ENCODE measurements at regions not wholly inside any gene's neighbourhood (a gene's known extent, or its start where the extent isn't known, plus 50 kb on each side); places are given as distances from the start of the nearest gene placed in this dataset.

GRCh38 chr19:32022044-32022640 is 323.3 kb upstream of the ZNF507 start:
- Histone ChIP-seq H3K4me1 (ENCODE audit: insufficient read depth, low read length) (no peaks in the 10 kb centered on the region), H3K4me3 (ENCODE audit: low read length) (no peak overlapping the region), H3K9ac (ENCODE audit: low read depth, low read length) (no peak overlapping the region), H3K27ac (ENCODE audit: low read depth, low read length) (no peak overlapping the region), H3K27me3 (ENCODE audit: insufficient read depth, low read length) (no peaks in the 10 kb centered on the region), H3K36me3 (ENCODE audit: insufficient read depth, low read length) (no peaks in the 10 kb centered on the region), H3K9me3 (ENCODE audit: insufficient read depth, low read depth, low read length) (no peaks in the 10 kb centered on the region)
- WGBS, result 90% methylated on average over 9 of the region's 9 CpGs

- WGBS, result 93% methylated on average over 29 of the region's 29 CpGs
- Histone ChIP-seq H3K9me3 (ENCODE audit: insufficient read depth, low read depth, low read length) (no peaks in the 10 kb centered on the region), H3K27ac (ENCODE audit: low read depth, low read length) (no peak overlapping the region), H3K4me1 (ENCODE audit: insufficient read depth, low read length) (no peaks in the 10 kb centered on the region), H3K4me3 (ENCODE audit: low read length) (no peak overlapping the region), H3K27me3 (ENCODE audit: insufficient read depth, low read length) (no peaks in the 10 kb centered on the region), H3K9ac (ENCODE audit: low read depth, low read length) (no peak overlapping the region), H3K36me3 (ENCODE audit: insufficient read depth, low read length) (no peaks in the 10 kb centered on the region)
Measured at GRCh38 chr19:32022731-32023563, 322.5 kb upstream of the ZNF507 start.

GRCh38 chr19:32023564-32023832 is 321.9 kb upstream of the ZNF507 start:
- H3K9ac ChIP-seq (ENCODE audit: low read depth, low read length), result no peak overlapping the region
- H3K36me3 ChIP-seq (ENCODE audit: insufficient read depth, low read length), result no peaks in the 10 kb centered on the region
- no peaks in the 10 kb centered on the region for H3K4me1 ChIP-seq (ENCODE audit: insufficient read depth, low read length)
- WGBS, result 79% methylated on average over 6 of the region's 6 CpGs
- H3K27me3 ChIP-seq (ENCODE audit: insufficient read depth, low read length), result no peaks in the 10 kb centered on the region
- no peaks in the 10 kb centered on the region for H3K9me3 ChIP-seq (ENCODE audit: insufficient read depth, low read depth, low read length)
- no peak overlapping the region for H3K4me3 ChIP-seq (ENCODE audit: low read length)
- H3K27ac ChIP-seq (ENCODE audit: low read depth, low read length), result no peak overlapping the region

- H3K4me3 ChIP-seq (ENCODE audit: low read length), result no peak overlapping the region
- 90% methylated on average over 6 of the region's 6 CpGs for WGBS
- H3K9me3 ChIP-seq (ENCODE audit: insufficient read depth, low read depth, low read length), result no peaks in the 10 kb centered on the region
- no peaks in the 10 kb centered on the region for H3K27me3 ChIP-seq (ENCODE audit: insufficient read depth, low read length)
- no peak overlapping the region for H3K27ac ChIP-seq (ENCODE audit: low read depth, low read length)
- H3K4me1 ChIP-seq (ENCODE audit: insufficient read depth, low read length), result no peaks in the 10 kb centered on the region
- no peaks in the 10 kb centered on the region for H3K36me3 ChIP-seq (ENCODE audit: insufficient read depth, low read length)
- no peak overlapping the region for H3K9ac ChIP-seq (ENCODE audit: low read depth, low read length)
Measured at GRCh38 chr19:32029235-32029634, 316.2 kb upstream of the ZNF507 start.

GRCh38 chr19:32032561-32032960 is 312.8 kb upstream of the ZNF507 start:
- Histone ChIP-seq H3K36me3 (ENCODE audit: insufficient read depth, low read length) (no peaks in the 10 kb centered on the region), H3K27me3 (ENCODE audit: insufficient read depth, low read length) (no peaks in the 10 kb centered on the region), H3K4me1 (ENCODE audit: insufficient read depth, low read length) (peaks cover 12% of the 10 kb centered on the region; the same call in 1 of the 2 replicates), H3K9ac (ENCODE audit: low read depth, low read length) (no peak overlapping the region), H3K9me3 (ENCODE audit: insufficient read depth, low read depth, low read length) (no peaks in the 10 kb centered on the region), H3K4me3 (ENCODE audit: low read length) (no peak overlapping the region), H3K27ac (ENCODE audit: low read depth, low read length) (no peak overlapping the region)
- WGBS, result 100% methylated on average over 3 of the region's 4 CpGs

GRCh38 chr19:32035626-32036025 is 309.8 kb upstream of the ZNF507 start:
- Histone ChIP-seq H3K9me3 (ENCODE audit: insufficient read depth, low read depth, low read length) (no peaks in the 10 kb centered on the region), H3K9ac (ENCODE audit: low read depth, low read length) (no peak overlapping the region), H3K4me3 (ENCODE audit: low read length) (no peak overlapping the region), H3K27ac (ENCODE audit: low read depth, low read length) (no peak overlapping the region), H3K27me3 (ENCODE audit: insufficient read depth, low read length) (peaks cover 1% of the 10 kb centered on the region; the same call in 1 of the 2 replicates), H3K4me1 (ENCODE audit: insufficient read depth, low read length) (peaks cover 12% of the 10 kb centered on the region; the same call in 1 of the 2 replicates), H3K36me3 (ENCODE audit: insufficient read depth, low read length) (no peaks in the 10 kb centered on the region)
- whole genome bisulfite sequencing, result 94% methylated on average over 3 of the region's 3 CpGs

GRCh38 chr19:32038021-32038920 is 307.1 kb upstream of the ZNF507 start:
- peaks cover 13% of the 10 kb centered on the region for H3K27me3 ChIP-seq (ENCODE audit: insufficient read depth, low read length)
- H3K4me3 ChIP-seq (ENCODE audit: low read length), result no peak overlapping the region
- H3K9me3 ChIP-seq (ENCODE audit: insufficient read depth, low read depth, low read length), result no peaks in the 10 kb centered on the region
- H3K27ac ChIP-seq (ENCODE audit: low read depth, low read length), result no peak overlapping the region
- peaks cover 20% of the 10 kb centered on the region; the same call in 1 of the 2 replicates for H3K4me1 ChIP-seq (ENCODE audit: insufficient read depth, low read length)
- H3K9ac ChIP-seq (ENCODE audit: low read depth, low read length), result no peak overlapping the region
- WGBS, result 93% methylated on average over 13 of the region's 13 CpGs
- H3K36me3 ChIP-seq (ENCODE audit: insufficient read depth, low read length), result no peaks in the 10 kb centered on the region

- no peak overlapping the region for H3K4me3 ChIP-seq (ENCODE audit: low read length)
- peaks cover 20% of the 10 kb centered on the region; the same call in 1 of the 2 replicates for H3K4me1 ChIP-seq (ENCODE audit: insufficient read depth, low read length)
- no peaks in the 10 kb centered on the region for H3K9me3 ChIP-seq (ENCODE audit: insufficient read depth, low read depth, low read length)
- H3K9ac ChIP-seq (ENCODE audit: low read depth, low read length), result no peak overlapping the region
- WGBS, result 87% methylated on average over 6 of the region's 6 CpGs
- H3K27ac ChIP-seq (ENCODE audit: low read depth, low read length), result no peak overlapping the region
- H3K36me3 ChIP-seq (ENCODE audit: insufficient read depth, low read length), result no peaks in the 10 kb centered on the region
- H3K27me3 ChIP-seq (ENCODE audit: insufficient read depth, low read length), result peaks cover 13% of the 10 kb centered on the region
Measured at GRCh38 chr19:32038961-32039360, 306.4 kb upstream of the ZNF507 start.

GRCh38 chr19:32039440-32039839 is 306.0 kb upstream of the ZNF507 start:
- Histone ChIP-seq H3K27ac (ENCODE audit: low read depth, low read length) (no peak overlapping the region), H3K4me3 (ENCODE audit: low read length) (no peak overlapping the region), H3K36me3 (ENCODE audit: insufficient read depth, low read length) (no peaks in the 10 kb centered on the region), H3K27me3 (ENCODE audit: insufficient read depth, low read length) (peaks cover 13% of the 10 kb centered on the region), H3K9me3 (ENCODE audit: insufficient read depth, low read depth, low read length) (no peaks in the 10 kb centered on the region), H3K9ac (ENCODE audit: low read depth, low read length) (no peak overlapping the region), H3K4me1 (ENCODE audit: insufficient read depth, low read length) (peaks cover 20% of the 10 kb centered on the region; the same call in 1 of the 2 replicates)
- 96% methylated on average over 13 of the region's 13 CpGs for WGBS

GRCh38 chr19:32040236-32040635 is 305.2 kb upstream of the ZNF507 start:
- no peak overlapping the region for H3K9ac ChIP-seq (ENCODE audit: low read depth, low read length)
- WGBS, result 83% methylated on average over 5 of the region's 5 CpGs
- H3K4me1 ChIP-seq (ENCODE audit: insufficient read depth, low read length), result peaks cover 20% of the 10 kb centered on the region; the same call in 1 of the 2 replicates
- no peaks in the 10 kb centered on the region for H3K36me3 ChIP-seq (ENCODE audit: insufficient read depth, low read length)
- H3K27me3 ChIP-seq (ENCODE audit: insufficient read depth, low read length), result peaks cover 13% of the 10 kb centered on the region
- H3K9me3 ChIP-seq (ENCODE audit: insufficient read depth, low read depth, low read length), result no peaks in the 10 kb centered on the region
- H3K4me3 ChIP-seq (ENCODE audit: low read length), result no peak overlapping the region
- no peak overlapping the region for H3K27ac ChIP-seq (ENCODE audit: low read depth, low read length)
